ENCODE measurements at regions not wholly inside any gene's neighbourhood (a gene's known extent, or its start where the extent isn't known, plus 50 kb on each side); places are given as distances from the start of the nearest gene placed in this dataset.
"Not testable (repeated sequence)": the region's sequence is repeated elsewhere in the genome, so short reads cannot be mapped to it uniquely, and the experiment has no call there.

DNA sequence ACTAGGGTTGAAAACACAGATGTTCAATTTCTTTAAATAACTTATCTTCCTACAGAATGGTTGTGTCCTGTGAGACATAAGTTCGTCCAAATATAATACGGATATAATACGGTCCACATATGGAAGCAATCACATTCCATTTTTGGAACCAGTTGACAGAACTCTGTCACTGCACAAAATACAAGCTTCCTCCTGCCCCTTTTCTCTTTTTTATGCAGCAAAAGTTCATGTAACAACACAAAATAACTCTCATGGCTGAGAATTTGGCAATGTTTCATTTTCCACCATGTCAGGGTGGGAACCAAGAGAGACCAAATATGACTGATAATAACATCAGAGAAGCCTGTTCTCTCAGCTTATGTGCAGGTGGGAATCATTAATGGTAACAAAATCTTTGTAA, 158.1 kb upstream of the ZNF385D start:
- DNase-seq (ENCODE audit: low spot score in 2 of 2): no peak
- Histone ChIP-seq H3K9me3 (no peaks in the 10 kb centered on the region), H3K27ac (no peak overlapping the region), H3K27me3 (no peaks in the 10 kb centered on the region), H3K4me1 (peaks cover 0 to 6% (median 0%) of the 10 kb centered on the region in 4 donors), H3K4me3 (no peak overlapping the region), H3K36me3 (no peaks in the 10 kb centered on the region)
- 49 to 57% methylated on average over 3 of the region's 3 CpGs for WGBS, 2 donors
- TF ChIP-seq EP300 (IDR thresholded peaks at IDR 0.05) (no peak), POLR2A (IDR thresholded peaks at IDR 0.05) (no peak)
- TF ChIP-seq, protein P1, sequence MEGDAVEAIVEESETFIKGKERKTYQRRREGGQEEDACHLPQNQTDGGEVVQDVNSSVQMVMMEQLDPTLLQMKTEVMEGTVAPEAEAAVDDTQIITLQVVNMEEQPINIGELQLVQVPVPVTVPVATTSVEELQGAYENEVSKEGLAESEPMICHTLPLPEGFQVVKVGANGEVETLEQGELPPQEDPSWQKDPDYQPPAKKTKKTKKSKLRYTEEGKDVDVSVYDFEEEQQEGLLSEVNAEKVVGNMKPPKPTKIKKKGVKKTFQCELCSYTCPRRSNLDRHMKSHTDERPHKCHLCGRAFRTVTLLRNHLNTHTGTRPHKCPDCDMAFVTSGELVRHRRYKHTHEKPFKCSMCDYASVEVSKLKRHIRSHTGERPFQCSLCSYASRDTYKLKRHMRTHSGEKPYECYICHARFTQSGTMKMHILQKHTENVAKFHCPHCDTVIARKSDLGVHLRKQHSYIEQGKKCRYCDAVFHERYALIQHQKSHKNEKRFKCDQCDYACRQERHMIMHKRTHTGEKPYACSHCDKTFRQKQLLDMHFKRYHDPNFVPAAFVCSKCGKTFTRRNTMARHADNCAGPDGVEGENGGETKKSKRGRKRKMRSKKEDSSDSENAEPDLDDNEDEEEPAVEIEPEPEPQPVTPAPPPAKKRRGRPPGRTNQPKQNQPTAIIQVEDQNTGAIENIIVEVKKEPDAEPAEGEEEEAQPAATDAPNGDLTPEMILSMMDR (IDR thresholded peaks at IDR 0.05): no peak

DNA sequence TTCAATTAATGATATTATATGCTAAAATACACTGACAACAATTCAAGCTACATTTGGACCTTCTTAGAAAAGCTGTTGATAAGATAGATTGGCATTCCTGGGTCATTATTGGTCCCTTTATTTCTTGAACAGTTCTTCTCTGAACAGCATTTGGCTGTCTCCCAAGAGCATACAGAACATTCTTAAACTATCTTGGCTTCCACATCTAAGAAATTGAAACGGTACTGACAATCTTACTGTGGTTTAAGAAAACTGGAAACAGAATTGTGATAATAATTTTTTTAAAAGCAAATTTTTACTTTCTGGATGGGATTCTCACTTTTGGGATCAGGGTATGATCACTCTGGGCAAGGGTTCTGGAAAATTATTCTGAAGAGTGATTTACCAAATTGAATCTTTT, 161.7 kb upstream of the ZNF385D start:
- 9 to 17% methylated on average over 1 of the region's 1 CpG for WGBS, 2 donors
- DNase-seq (ENCODE audit: low spot score in 2 of 2): no peak
- Histone ChIP-seq H3K9me3 (no peaks in the 10 kb centered on the region), H3K4me3 (no peak overlapping the region), H3K27me3 (no peaks in the 10 kb centered on the region), H3K27ac (no peak overlapping the region), H3K4me1 (peaks cover 0 to 6% (median 0%) of the 10 kb centered on the region in 4 donors), H3K36me3 (no peaks in the 10 kb centered on the region)
- TF ChIP-seq EP300 (IDR thresholded peaks at IDR 0.05) (no peak), POLR2A (IDR thresholded peaks at IDR 0.05) (no peak)

DNA sequence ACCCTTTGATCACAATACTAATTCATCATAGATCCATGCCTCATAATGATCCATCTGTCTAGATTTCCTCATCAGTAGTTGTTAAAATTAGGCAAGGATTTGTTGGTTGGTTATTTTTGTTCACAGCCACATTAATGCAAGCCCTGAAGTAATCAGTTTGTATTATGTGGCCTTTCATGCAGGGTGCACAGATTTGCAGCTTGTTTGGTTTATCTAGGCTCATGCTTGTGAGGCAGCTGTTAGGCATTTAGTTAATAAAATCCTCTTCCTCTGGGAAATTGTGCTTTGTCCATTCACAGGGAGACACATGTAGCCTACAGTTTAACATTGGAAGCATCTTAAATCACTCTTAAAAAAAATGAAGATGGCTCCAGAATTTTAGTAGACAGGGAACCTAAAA, 162.8 kb upstream of the ZNF385D start:
- H3K9me3 ChIP-seq: no peaks in the 10 kb centered on the region
- H3K27ac ChIP-seq: no peak overlapping the region
- H3K36me3 ChIP-seq: no peaks in the 10 kb centered on the region
- DNase-seq (ENCODE audit: low spot score in 2 of 2): no peak
- peaks cover 0 to 6% (median 0%) of the 10 kb centered on the region in 4 donors for H3K4me1 ChIP-seq
- no peaks in the 10 kb centered on the region for H3K27me3 ChIP-seq
- TF ChIP-seq, protein P1 (IDR thresholded peaks at IDR 0.05): no peak
- TF ChIP-seq EP300 (IDR thresholded peaks at IDR 0.05) (no peak), POLR2A (IDR thresholded peaks at IDR 0.05) (no peak)
- no peak overlapping the region for H3K4me3 ChIP-seq

DNA sequence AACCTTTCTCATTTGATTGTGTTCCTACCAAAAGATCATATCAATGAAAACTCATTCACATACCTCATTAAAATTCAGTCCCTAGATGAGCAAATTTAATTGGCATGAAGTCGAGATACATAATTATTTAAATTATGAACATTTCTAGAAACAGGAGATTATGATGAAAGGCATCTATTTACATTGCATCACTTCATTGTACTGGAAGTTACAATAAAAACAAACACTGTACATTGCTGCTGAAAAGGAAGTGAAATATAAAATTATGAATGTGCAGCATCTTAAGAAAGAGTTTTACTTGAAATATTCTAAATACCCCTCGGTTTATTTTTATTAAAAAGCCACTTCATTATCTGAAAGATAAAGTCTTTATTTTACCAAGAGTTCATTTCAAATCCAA, 163.4 kb upstream of the ZNF385D start:
- TF ChIP-seq EP300 (IDR thresholded peaks at IDR 0.05) (no peak), POLR2A (IDR thresholded peaks at IDR 0.05) (no peak)
- TF ChIP-seq, protein P1 (IDR thresholded peaks at IDR 0.05): no peak

DNA sequence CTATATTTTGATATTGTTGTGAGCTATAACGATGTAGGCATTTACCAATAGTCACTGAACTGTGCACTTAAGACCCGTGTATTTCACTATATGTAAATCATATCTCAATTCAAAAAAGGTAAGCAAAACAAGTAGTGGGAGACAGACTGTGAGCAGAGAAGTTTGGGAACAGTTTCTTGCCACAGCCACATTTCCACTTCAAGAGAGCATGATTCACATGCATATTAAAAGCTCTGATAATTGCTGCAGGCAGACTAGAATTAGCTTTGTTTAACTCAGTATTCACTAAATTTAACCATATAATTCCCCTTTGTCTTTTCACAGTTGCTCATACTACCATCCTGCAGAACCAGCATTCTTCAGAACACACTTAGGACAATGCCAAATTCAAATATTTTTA, 168.4 kb upstream of the ZNF385D start:
- no peak for DNase-seq (ENCODE audit: low spot score in 2 of 2)
- no peak overlapping the region for H3K4me3 ChIP-seq
- TF ChIP-seq EP300 (IDR thresholded peaks at IDR 0.05): no peak
- TF ChIP-seq POLR2A (IDR thresholded peaks at IDR 0.05): no peak
- TF ChIP-seq, protein P1 (IDR thresholded peaks at IDR 0.05): no peak
- no peaks in the 10 kb centered on the region for H3K27me3 ChIP-seq
- H3K4me1 ChIP-seq: no peaks in the 10 kb centered on the region
- no peak overlapping the region for H3K27ac ChIP-seq
- H3K36me3 ChIP-seq: no peaks in the 10 kb centered on the region
- WGBS, 2 donors: 60% methylated on average over 2 of the region's 2 CpGs
- H3K9me3 ChIP-seq: no peaks in the 10 kb centered on the region

More for the DNA sequence above, 163.4 kb upstream of the ZNF385D start:
- Histone ChIP-seq H3K27me3 (no peaks in the 10 kb centered on the region), H3K27ac (no peak overlapping the region), H3K9me3 (no peaks in the 10 kb centered on the region), H3K4me3 (no peak overlapping the region), H3K4me1 (peaks cover 0 to 6% (median 0%) of the 10 kb centered on the region in 4 donors), H3K36me3 (no peaks in the 10 kb centered on the region)
- DNase-seq (ENCODE audit: low spot score in 2 of 2): no peak
- 28 to 32% methylated on average over 2 of the region's 2 CpGs for WGBS, 2 donors

DNA sequence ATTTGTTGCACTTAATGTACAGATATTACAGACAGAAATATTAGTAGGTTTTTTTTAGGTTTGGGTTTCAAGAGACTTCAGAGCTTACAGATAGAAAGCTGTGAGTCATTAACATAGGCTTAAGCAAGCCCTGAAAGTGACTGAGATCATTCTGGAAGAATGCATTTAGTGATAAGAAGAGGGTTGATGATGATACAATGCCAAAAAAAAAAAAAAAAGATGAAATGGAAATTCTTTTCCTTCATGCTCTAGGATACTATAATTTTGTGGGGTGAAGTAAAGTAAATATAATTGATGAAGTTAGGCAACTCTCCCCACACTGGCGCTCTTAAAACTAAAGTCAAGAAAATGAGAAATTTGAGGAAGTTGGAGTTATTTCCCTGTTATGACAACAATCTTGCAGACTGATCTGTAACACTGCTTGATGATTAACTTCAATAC, 169.4 kb upstream of the ZNF385D start:
- Histone ChIP-seq H3K9me3 (no peaks in the 10 kb centered on the region), H3K27ac (no peak overlapping the region), H3K27me3 (no peaks in the 10 kb centered on the region), H3K4me1 (no peaks in the 10 kb centered on the region), H3K4me3 (no peak overlapping the region), H3K36me3 (no peaks in the 10 kb centered on the region)
- no peak for DNase-seq (ENCODE audit: low spot score in 2 of 2)
- WGBS, 2 donors: 83 to 86% methylated on average over 1 of the region's 1 CpG
- TF ChIP-seq POLR2A (IDR thresholded peaks at IDR 0.05) (no peak), EP300 (IDR thresholded peaks at IDR 0.05) (no peak)
- TF ChIP-seq, protein P1 (IDR thresholded peaks at IDR 0.05): no peak

DNA sequence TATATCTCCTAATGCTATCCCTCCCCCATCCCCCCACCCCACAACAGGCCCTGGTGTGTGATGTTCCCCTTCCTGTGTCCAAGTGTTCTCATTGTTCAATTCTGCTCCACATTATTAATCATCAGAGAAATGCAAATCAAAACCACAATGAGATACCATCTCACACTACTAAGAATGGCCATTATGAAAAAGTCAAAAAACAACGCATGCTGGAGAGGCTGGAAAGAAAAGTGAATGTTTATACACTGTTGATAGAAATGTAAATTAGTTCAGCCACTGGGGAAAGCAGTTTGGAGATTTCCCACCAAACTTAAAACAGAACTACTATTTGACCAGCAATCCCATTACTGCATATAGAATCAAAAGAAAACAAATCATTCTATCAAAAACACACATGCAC, 172.1 kb upstream of the ZNF385D start:
- H3K4me3 ChIP-seq; H3K27me3 ChIP-seq; H3K9me3 ChIP-seq; DNase-seq (ENCODE audit: low spot score in 2 of 2); H3K27ac ChIP-seq; H3K36me3 ChIP-seq; H3K4me1 ChIP-seq: not testable (repeated sequence)
- WGBS, 2 donors: 80 to 85% methylated on average over 1 of the region's 1 CpG
